ENCODE measurements at regions not wholly inside any gene's neighbourhood (a gene's known extent, or its start where the extent isn't known, plus 50 kb on each side); places are given as distances from the start of the nearest gene placed in this dataset.
A peak's percentile ranks its signal among the peaks of the same experiment; 100 is the strongest.
"Not testable (repeated sequence)": the region's sequence is repeated elsewhere in the genome, so short reads cannot be mapped to it uniquely, and the experiment has no call there.

DNA sequence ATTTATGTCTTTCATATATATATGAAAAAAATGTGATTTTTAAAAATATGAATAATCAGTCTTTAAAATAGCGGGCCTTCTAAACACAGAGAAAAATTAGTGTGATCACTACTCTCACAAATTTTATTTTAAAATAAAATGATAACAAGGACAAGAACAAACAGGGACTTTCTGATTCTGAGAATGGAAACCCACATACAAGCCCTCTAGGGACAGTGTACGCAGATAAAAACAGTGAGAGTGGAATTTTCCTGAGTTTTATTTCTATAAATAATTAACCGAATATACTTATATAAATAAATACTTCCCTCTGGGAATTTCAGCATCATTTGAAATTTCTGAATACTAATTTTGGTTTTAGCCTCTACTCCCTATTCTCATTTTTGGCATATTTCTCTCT is 201.4 kb upstream of the CBLB start:
- Histone ChIP-seq H3K27me3 (no peaks in the 10 kb centered on the region), H3K4me3 (no peak overlapping the region), H3K36me3 (no peaks in the 10 kb centered on the region), H3K4me1 (peaks cover 0 to 5% of the 10 kb centered on the region in 2 donors), H3K27ac (peak overlapping the region; percentile 6 to 40 (median 15)), H3K9me3 (no peaks in the 10 kb centered on the region)
- intact Hi-C loops (cut with DNase I; ENCODE audit: low total_unique reads) (no loop called here), in situ Hi-C loops (cut with MboI; ENCODE audit: low sequenced_read_pairs in 4 of 4) (no loop called here)
- DNase-seq, result no peak
- TF ChIP-seq, protein P1, sequence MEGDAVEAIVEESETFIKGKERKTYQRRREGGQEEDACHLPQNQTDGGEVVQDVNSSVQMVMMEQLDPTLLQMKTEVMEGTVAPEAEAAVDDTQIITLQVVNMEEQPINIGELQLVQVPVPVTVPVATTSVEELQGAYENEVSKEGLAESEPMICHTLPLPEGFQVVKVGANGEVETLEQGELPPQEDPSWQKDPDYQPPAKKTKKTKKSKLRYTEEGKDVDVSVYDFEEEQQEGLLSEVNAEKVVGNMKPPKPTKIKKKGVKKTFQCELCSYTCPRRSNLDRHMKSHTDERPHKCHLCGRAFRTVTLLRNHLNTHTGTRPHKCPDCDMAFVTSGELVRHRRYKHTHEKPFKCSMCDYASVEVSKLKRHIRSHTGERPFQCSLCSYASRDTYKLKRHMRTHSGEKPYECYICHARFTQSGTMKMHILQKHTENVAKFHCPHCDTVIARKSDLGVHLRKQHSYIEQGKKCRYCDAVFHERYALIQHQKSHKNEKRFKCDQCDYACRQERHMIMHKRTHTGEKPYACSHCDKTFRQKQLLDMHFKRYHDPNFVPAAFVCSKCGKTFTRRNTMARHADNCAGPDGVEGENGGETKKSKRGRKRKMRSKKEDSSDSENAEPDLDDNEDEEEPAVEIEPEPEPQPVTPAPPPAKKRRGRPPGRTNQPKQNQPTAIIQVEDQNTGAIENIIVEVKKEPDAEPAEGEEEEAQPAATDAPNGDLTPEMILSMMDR (IDR thresholded peaks at IDR 0.05 in 4 of 5, conservative IDR thresholded peaks at IDR 0.05 in 1 of 5), result no peak
- TF ChIP-seq POLR2A (IDR thresholded peaks at IDR 0.05), result no peak
- no peak for ATAC-seq

DNA sequence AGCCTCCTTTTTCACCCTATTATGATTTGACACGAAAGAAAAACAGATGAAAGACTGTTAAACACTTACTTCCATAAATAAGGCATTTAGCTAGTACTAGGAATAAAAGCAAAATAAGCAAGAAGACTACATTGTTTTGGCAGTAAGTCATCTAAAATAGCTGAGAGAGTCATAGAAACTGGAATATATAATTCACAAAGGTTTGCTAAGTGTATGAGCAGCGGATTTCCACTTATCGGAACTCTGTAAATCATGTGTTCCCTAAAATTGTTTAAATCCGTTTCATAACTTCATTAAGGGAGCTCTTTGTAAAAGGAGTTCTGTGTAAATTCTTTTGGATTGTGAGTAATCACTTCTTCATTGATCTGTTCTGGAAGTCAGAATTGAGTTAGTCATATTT is 202.5 kb upstream of the CBLB start:
- intact Hi-C loops (cut with DNase I; ENCODE audit: low total_unique reads) (no loop called here), in situ Hi-C loops (cut with MboI; ENCODE audit: low sequenced_read_pairs in 4 of 4) (no loop called here)
- DNase-seq (no peak), ATAC-seq (no peak)
- no peaks in the 10 kb centered on the region for H3K9me3 ChIP-seq
- no peak overlapping the region for H3K4me3 ChIP-seq
- peaks cover 0 to 5% of the 10 kb centered on the region in 2 donors for H3K4me1 ChIP-seq
- H3K27me3 ChIP-seq, result no peaks in the 10 kb centered on the region
- TF ChIP-seq, protein P1 (IDR thresholded peaks at IDR 0.05 in 4 of 5, conservative IDR thresholded peaks at IDR 0.05 in 1 of 5), result no peak
- TF ChIP-seq POLR2A (IDR thresholded peaks at IDR 0.05), result no peak
- no peaks in the 10 kb centered on the region for H3K36me3 ChIP-seq
- no peak overlapping the region for H3K27ac ChIP-seq

DNA sequence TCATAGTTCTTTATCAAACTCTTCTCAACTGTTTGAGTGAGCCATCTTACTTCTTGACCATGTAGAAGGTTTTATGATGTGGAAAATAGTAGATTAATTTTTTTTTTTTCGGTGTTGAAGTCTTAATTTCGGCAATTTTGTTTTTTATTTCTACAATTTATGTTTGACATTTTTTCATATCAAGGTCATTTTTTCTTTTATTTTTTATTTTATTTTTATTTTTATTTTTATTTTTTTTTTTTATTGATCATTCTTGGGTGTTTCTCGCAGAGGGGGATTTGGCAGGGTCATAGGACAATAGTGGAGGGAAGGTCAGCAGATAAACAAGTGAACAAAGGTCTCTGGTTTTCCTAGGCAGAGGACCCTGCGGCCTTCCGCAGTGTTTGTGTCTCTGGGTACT is 203.8 kb upstream of the CBLB start:
- DNase-seq; intact Hi-C loops (cut with DNase I; ENCODE audit: low total_unique reads); in situ Hi-C loops (cut with MboI; ENCODE audit: low sequenced_read_pairs in 4 of 4): not testable (repeated sequence)

GRCh38 chr3:106073806-106074205 is 205.0 kb upstream of the CBLB start:
- intact Hi-C loops (cut with DNase I; ENCODE audit: low total_unique reads); in situ Hi-C loops (cut with MboI; ENCODE audit: low sequenced_read_pairs in 4 of 4); H3K4me3 ChIP-seq: not testable (repeated sequence)

More for the DNA sequence above, 203.8 kb upstream of the CBLB start:
- not testable (repeated sequence) for H3K4me1 ChIP-seq, ATAC-seq, H3K4me3 ChIP-seq, H3K27ac ChIP-seq, H3K36me3 ChIP-seq, H3K27me3 ChIP-seq, H3K9me3 ChIP-seq

DNA sequence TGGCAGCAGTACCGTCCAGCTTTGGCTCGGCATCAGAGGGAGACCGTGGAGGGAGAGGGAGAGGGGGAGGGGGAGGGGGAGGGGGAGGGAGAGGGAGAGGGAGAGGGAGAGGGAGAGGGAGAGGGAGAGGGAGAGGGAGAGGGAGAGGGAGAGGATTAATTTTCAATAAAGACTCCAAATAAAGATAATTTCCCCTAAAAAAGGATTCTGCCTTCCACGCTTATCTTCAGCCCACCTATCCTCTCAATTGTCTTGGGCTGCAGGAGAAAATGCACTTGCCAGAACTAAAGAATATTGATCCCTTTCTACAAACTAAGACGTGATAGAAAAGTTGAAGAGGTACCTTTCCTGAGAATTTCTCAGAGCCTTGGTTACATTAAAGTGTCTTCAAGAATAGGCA is 206.9 kb upstream of the CBLB start:
- intact Hi-C loops (cut with DNase I; ENCODE audit: low total_unique reads); DNase-seq; H3K4me1 ChIP-seq; H3K4me3 ChIP-seq; ATAC-seq; H3K27me3 ChIP-seq; H3K9me3 ChIP-seq; in situ Hi-C loops (cut with MboI; ENCODE audit: low sequenced_read_pairs in 4 of 4); H3K27ac ChIP-seq; H3K36me3 ChIP-seq: not testable (repeated sequence)

More at GRCh38 chr3:106073806-106074205, 205.0 kb upstream of the CBLB start:
- H3K27me3 ChIP-seq, ATAC-seq, DNase-seq, H3K36me3 ChIP-seq, H3K9me3 ChIP-seq, H3K4me1 ChIP-seq, H3K27ac ChIP-seq: not testable (repeated sequence)

DNA sequence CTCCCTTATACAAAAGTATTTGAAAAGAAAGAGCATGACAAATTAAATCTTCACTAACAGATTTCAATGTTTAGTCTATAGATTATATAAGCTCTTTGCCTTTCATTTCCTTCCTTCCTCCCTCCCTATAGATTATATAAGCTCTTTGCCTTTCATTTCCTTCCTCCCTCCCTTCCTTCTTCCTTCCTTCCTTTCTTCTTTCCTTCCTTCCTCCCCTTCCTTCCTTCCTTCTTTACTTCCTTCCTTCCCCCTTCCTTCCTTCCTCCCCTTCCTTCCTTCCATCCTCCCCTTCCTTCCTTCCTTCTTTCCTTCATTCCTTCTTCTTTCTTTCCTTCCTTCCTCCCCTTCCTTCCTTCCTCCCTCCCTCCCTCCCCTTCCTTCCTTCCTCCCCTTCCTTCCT is 209.8 kb upstream of the CBLB start:
- DNase-seq (no peak), ATAC-seq (no peak)
- TF ChIP-seq, protein P1 (IDR thresholded peaks at IDR 0.05 in 4 of 5, conservative IDR thresholded peaks at IDR 0.05 in 1 of 5), result no peak
- TF ChIP-seq POLR2A (IDR thresholded peaks at IDR 0.05), result no peak
- no peaks in the 10 kb centered on the region for H3K9me3 ChIP-seq
- no peak overlapping the region for H3K4me3 ChIP-seq
- H3K36me3 ChIP-seq, result no peaks in the 10 kb centered on the region
- intact Hi-C loops (cut with DNase I; ENCODE audit: low total_unique reads) (no loop called here), in situ Hi-C loops (cut with MboI; ENCODE audit: low sequenced_read_pairs in 4 of 4) (no loop called here)
- H3K27me3 ChIP-seq, result no peaks in the 10 kb centered on the region
- no peak overlapping the region for H3K27ac ChIP-seq
- no peaks in the 10 kb centered on the region for H3K4me1 ChIP-seq
